Caco-2 (cell line): ENCODE measurements at regions not wholly inside any gene's neighbourhood (a gene's known extent, or its start where the extent isn't known, plus 50 kb on each side); places are given as distances from the start of the nearest gene placed in this dataset.

Experiments
- BruUV-seq: library from RNA; stranded (reverse); fragments of 400-500 nt; replicated peaks from 2 replicates; lab custom pipeline; 2021; lab: Mats Ljungman, UMichigan
- CTCF ChIA-PET: fragments of 300-600 bp; sonication (Branson Sonifier 250); formaldehyde crosslinking; loops from one replicate; lab custom pipeline; 2022; ENCODE audit warnings: antibody characterized with exemption; lab: Charles Lee
- POLR2A ChIA-PET: fragments of 300-600 bp; sonication (Branson Sonifier 250); formaldehyde crosslinking; loops from one replicate; lab custom pipeline; 2022; ENCODE audit warnings: antibody characterized with exemption; lab: Charles Lee
- DNase-seq, 2 experiments: peaks; one replicate each; pipeline versions ENCODE4 v3.0.0 to v3.0.0-alpha.2; 2020 to 2022
- H3K27me3 ChIP-seq: replicated peaks from 2 replicates; pipeline ENCODE4 v1.6.0; 2011; ENCODE audit warnings: low read length; ENCODE audit not compliant: control insufficient read depth, insufficient read depth
- H3K36me3 ChIP-seq: 2 replicates; pipeline ENCODE4 v1.5.1; 2011; ENCODE audit warnings: low read length; ENCODE audit not compliant: control insufficient read depth, insufficient read depth
- H3K4me1 ChIP-seq: fragments of 250-450 bp; sonication (Bioruptor Pico); 2 replicates; pipeline ENCODE4 v1.5.1; 2020; ENCODE audit warnings: mild to moderate bottlenecking
- H3K4me3 ChIP-seq: 2 replicates; pipeline ENCODE4 v1.5.1; 2011; ENCODE audit warnings: low read depth, mild to moderate bottlenecking, control low read depth, low read length
- H3K9me3 ChIP-seq: fragments of 250-450 bp; sonication (Bioruptor Pico); 2 replicates; pipeline ENCODE4 v1.5.1; 2020; ENCODE audit warnings: mild to moderate bottlenecking, moderate library complexity
- H3K27ac Mint-ChIP-seq: one replicate; pipeline ENCODE4 v1.8.0; 2022; ENCODE audit warnings: mixed read lengths; ENCODE audit not compliant: unreplicated experiment
- H3K27me3 Mint-ChIP-seq: one replicate; pipeline ENCODE4 v1.8.0; 2022; ENCODE audit warnings: mixed read lengths; ENCODE audit not compliant: insufficient read depth, unreplicated experiment
- H3K36me3 Mint-ChIP-seq: one replicate; pipeline ENCODE4 v1.8.0; 2022; ENCODE audit warnings: mild to moderate bottlenecking, mixed read lengths; ENCODE audit not compliant: insufficient read depth, unreplicated experiment
- H3K4me1 Mint-ChIP-seq: one replicate; pipeline ENCODE4 v1.8.0; 2022; ENCODE audit warnings: low read depth, mixed read lengths; ENCODE audit not compliant: unreplicated experiment
- H3K4me3 Mint-ChIP-seq: one replicate; pipeline ENCODE4 v1.8.0; 2022; ENCODE audit warnings: mild to moderate bottlenecking, moderate library complexity, mixed read lengths; ENCODE audit not compliant: unreplicated experiment
- H3K9me3 Mint-ChIP-seq: one replicate; pipeline ENCODE4 v1.8.0; 2022; ENCODE audit warnings: mixed read lengths; ENCODE audit not compliant: unreplicated experiment
- intact Hi-C: fragments of 100-400 bp; cut with micrococcal nuclease; formaldehyde crosslinking; loops from one replicate; pipeline ENCODE4 v1.10.0; 2022; ENCODE audit not compliant: unreplicated experiment
- TF ChIP-seq, protein P1 (sequence below), 2 experiments: fragments of 200-600 bp in 1 of 2; IDR thresholded peaks; 1 replicate in 1 of 2; 2 replicates in 1 of 2; pipeline versions ENCODE4 v1.5.1 to v1.8.0; 2011 to 2022; ENCODE audit warnings: antibody characterized with exemption in 1 of 2, control low read depth in 1 of 2, inconsistent platforms in 1 of 2, low read depth in 1 of 2, low read length in 1 of 2, mild to moderate bottlenecking in 1 of 2, moderate library complexity in 1 of 2; ENCODE audit not compliant: insufficient read depth in 1 of 2, severe bottlenecking in 1 of 2, unreplicated experiment in 1 of 2

- H3K4me1 ChIP-seq, result no peaks in the 10 kb centered on the region
- Mint-ChIP-seq H3K36me3 (no peaks in the 10 kb centered on the region), H3K4me3 (no peak overlapping the region), H3K4me1 (no peaks in the 10 kb centered on the region), H3K9me3 (no peaks in the 10 kb centered on the region), H3K27me3 (no peaks in the 10 kb centered on the region), H3K27ac (no peak overlapping the region)
- CTCF ChIA-PET, result no interaction called here
- POLR2A ChIA-PET, result no interaction called here
- no peaks in the 10 kb centered on the region for H3K36me3 ChIP-seq
- no peak overlapping the region for H3K4me3 ChIP-seq
- H3K9me3 ChIP-seq, result no peaks in the 10 kb centered on the region
- H3K27me3 ChIP-seq, result no peaks in the 10 kb centered on the region
- intact Hi-C loops, result no loop called here
- no TSS peak for BruUV-seq
- TF ChIP-seq, protein P1, sequence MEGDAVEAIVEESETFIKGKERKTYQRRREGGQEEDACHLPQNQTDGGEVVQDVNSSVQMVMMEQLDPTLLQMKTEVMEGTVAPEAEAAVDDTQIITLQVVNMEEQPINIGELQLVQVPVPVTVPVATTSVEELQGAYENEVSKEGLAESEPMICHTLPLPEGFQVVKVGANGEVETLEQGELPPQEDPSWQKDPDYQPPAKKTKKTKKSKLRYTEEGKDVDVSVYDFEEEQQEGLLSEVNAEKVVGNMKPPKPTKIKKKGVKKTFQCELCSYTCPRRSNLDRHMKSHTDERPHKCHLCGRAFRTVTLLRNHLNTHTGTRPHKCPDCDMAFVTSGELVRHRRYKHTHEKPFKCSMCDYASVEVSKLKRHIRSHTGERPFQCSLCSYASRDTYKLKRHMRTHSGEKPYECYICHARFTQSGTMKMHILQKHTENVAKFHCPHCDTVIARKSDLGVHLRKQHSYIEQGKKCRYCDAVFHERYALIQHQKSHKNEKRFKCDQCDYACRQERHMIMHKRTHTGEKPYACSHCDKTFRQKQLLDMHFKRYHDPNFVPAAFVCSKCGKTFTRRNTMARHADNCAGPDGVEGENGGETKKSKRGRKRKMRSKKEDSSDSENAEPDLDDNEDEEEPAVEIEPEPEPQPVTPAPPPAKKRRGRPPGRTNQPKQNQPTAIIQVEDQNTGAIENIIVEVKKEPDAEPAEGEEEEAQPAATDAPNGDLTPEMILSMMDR (IDR thresholded peaks at IDR 0.05; ENCODE audit: insufficient read depth in 1 of 2, low read depth in 1 of 2, low read length in 1 of 2, severe bottlenecking in 1 of 2, unreplicated experiment in 1 of 2), result peak; percentile 31 to 35
- peak; percentile 31 to 41 for DNase-seq
Measured at GRCh38 chr3:165895919-165896318, 58.7 kb upstream of the BCHE start.

DNA sequence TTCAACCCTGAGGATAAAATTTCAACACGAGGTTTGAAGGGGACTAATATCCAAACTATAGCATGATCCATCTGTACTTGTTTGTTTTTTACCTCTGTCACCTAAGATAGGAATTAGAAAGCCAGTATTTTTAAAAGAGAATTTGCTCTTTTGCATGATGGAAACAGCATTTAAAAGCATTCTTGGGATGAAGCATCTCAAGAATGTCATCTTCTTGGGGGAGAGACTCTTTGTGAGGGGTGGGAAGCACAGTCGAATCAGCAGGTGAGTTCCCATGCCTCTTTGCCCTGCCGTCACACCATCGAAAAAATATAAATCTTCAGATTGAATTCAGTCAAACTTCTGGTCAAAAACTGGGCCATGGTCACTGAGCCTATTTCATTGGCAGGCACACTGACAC is 55.3 kb upstream of the BCHE start:
- H3K4me3 ChIP-seq, result no peak overlapping the region
- no peaks in the 10 kb centered on the region for H3K4me1 Mint-ChIP-seq
- no peaks in the 10 kb centered on the region for H3K4me1 ChIP-seq
- CTCF ChIA-PET, result no interaction called here
- no peak overlapping the region for H3K4me3 Mint-ChIP-seq
- no peaks in the 10 kb centered on the region for H3K27me3 ChIP-seq
- H3K9me3 ChIP-seq, result no peaks in the 10 kb centered on the region
- TF ChIP-seq, protein P1 (IDR thresholded peaks at IDR 0.05; ENCODE audit: insufficient read depth in 1 of 2, low read depth in 1 of 2, low read length in 1 of 2, severe bottlenecking in 1 of 2, unreplicated experiment in 1 of 2), result no peak
- DNase-seq, result no peak
- H3K27me3 Mint-ChIP-seq, result no peaks in the 10 kb centered on the region
- H3K27ac Mint-ChIP-seq, result no peak overlapping the region
- no peaks in the 10 kb centered on the region for H3K36me3 Mint-ChIP-seq
- H3K9me3 Mint-ChIP-seq, result no peaks in the 10 kb centered on the region
- POLR2A ChIA-PET, result no interaction called here
- intact Hi-C loops, result no loop called here
- BruUV-seq, result no TSS peak
- H3K36me3 ChIP-seq, result no peaks in the 10 kb centered on the region
